HG03457 (cell line): ENCODE measurements at regions not wholly inside any gene's neighbourhood (a gene's known extent, or its start where the extent isn't known, plus 50 kb on each side); places are given as distances from the start of the nearest gene placed in this dataset.

Experiments
- ATAC-seq: cut with Tn5 transposase; IDR thresholded peaks from one replicate; pipeline ENCODE4 v1.9.1; 2021; ENCODE audit warnings: moderate number of reproducible peaks; ENCODE audit not compliant: unreplicated experiment

- no peak for ATAC-seq
These were observed 181.3 kb downstream of the ETS2 start for GRCh38 chr21:38986806-38987632.

- no peak for ATAC-seq
These were observed 180.7 kb downstream of the ETS2 start for GRCh38 chr21:38986406-38986805.

DNA sequence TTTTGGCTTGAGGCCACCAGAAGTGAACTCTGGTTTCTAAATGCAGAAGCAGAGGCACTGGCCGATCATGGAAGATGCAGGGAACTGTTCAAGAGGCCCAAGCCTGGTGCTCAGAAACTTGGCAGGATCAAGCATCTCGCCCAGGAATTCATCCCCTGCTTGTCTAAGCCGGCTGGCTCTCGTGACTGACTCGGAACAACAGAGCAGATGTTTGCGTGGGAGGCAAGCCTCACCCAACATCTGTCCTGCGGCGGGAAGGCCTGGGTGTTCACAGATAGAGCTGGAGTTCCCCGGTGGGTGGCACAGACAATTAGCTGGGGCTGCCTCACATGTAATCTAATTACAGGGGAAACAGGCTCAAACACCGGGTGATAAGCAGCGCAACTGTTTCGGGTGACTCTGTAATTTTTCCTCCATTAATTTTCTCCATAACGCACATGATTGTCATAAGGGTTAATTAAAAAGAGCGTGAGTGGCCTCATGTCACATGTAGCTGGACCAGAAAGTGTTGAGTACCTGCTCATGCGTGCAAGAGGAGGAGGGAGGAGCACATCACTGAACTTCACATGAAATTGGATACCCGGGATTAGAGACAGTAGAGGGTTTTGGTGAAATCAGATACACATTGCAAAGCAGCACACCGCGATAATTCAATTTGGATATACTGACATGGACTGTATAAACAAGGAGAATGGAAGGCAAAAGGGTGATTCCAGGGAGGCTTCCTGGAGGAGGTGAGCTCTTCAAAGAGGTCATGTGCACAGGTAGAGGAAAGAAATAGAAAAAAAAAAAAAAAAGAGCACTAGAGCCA lies 180.0 kb downstream of the ETS2 start:
- ATAC-seq = no peak

DNA sequence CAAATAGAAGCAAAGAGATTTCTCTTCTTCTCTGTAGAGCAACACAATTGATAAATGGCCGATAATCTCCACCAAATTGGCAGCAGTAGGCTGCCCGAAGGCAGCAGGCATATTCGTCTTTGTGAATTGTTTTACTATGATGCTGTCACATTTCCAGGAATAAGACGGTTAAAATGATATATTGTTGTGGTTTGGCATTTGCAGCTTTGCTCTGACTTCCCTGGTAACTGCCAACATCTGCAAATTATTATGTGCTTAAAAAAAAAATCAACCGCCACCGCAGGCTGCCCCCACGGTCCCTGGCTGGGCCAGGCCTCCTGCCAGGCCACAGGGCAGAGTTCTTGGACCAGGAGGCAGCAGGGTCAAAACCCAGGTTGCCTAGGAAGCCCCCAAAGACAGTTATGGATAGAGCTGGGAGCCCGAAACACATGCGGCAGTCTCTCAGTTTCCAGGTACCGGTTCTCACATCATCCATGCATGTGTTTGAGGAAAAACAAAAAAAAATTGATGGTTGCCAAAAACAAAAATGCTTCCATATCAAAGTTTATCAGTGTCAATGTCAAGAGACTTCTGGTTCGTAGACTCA lies 179.3 kb downstream of the ETS2 start:
- ATAC-seq = no peak

- ATAC-seq = no peak
These were observed 178.8 kb downstream of the ETS2 start for GRCh38 chr21:38984568-38984967.

GRCh38 chr21:38983560-38983959 lies 177.8 kb downstream of the ETS2 start:
- ATAC-seq = no peak

DNA sequence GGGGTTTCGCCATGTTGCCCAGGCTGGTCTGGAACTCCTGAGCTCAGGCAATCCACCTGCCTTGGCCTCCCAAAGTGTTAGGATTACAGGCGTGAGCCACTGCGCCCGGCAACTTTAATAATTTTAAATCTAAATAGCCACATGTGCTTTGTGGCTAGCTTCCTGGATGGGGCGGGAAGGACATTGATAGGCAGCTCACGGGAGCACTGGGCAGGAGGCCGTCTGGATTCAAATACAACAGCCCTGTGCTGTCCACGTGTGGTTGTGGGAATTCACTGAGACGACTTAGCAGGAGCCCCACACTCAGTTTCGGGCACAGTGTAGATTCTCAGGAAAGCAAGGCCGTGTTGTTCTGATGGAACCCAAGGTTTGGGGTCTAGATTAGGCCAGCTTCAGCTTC lies 177.1 kb downstream of the ETS2 start:
- no peak for ATAC-seq

GRCh38 chr21:38982096-38982495 lies 176.4 kb downstream of the ETS2 start:
- no peak for ATAC-seq

GRCh38 chr21:38980416-38981313 lies 174.9 kb downstream of the ETS2 start:
- ATAC-seq = no peak

GRCh38 chr21:38979271-38980121 lies 173.8 kb downstream of the ETS2 start:
- no peak for ATAC-seq

GRCh38 chr21:38976900-38977299 lies 171.2 kb downstream of the ETS2 start:
- ATAC-seq = no peak

GRCh38 chr21:38973552-38973951 lies 167.8 kb downstream of the ETS2 start:
- no peak for ATAC-seq

DNA sequence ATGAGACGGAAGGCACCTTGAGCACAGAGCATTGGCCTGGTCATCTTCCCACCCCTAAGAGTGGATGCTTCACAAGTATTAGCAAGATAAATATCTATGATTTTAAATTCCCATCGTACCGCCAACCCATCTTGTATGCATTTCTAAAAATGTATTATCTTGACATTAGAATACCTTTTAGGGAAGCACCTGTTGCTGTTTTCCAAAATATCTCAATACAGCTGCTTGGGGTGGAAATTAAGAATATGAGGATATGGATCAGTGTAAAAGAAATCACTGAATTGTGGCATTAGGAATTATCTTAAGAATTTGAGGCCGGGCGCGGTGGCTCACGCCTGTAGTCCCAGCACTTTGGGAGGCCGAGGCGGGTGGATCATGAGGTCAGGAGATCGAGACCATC lies 166.3 kb downstream of the ETS2 start:
- ATAC-seq = no peak

- no peak for ATAC-seq
These were observed 165.0 kb downstream of the ETS2 start for GRCh38 chr21:38970765-38971164.

- ATAC-seq = no peak
These were observed 163.3 kb downstream of the ETS2 start for GRCh38 chr21:38968887-38969543.

- no peak for ATAC-seq
These were observed 160.3 kb downstream of the ETS2 start for GRCh38 chr21:38965910-38966504.

GRCh38 chr21:38965241-38965640 lies 159.5 kb downstream of the ETS2 start:
- ATAC-seq = no peak

DNA sequence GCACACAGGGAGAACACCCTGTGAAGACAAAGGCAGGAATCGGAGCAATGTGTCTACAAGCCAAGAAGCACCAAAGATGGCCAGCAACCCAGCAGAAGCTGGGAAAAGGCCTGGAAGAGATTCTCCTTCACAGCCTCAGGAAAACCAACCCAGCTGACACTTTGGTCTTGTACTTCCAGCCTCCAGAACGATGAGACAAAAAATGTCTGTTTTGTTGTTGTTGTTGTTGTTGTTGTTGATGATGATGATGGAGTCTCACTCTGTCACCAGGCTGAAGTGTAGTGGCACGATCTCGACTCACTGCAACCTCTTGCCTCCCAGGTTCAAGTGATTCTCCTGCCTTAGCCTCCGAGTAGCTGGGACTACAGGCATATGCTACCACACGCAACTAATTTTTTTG lies 157.3 kb downstream of the ETS2 start:
- ATAC-seq = no peak

DNA sequence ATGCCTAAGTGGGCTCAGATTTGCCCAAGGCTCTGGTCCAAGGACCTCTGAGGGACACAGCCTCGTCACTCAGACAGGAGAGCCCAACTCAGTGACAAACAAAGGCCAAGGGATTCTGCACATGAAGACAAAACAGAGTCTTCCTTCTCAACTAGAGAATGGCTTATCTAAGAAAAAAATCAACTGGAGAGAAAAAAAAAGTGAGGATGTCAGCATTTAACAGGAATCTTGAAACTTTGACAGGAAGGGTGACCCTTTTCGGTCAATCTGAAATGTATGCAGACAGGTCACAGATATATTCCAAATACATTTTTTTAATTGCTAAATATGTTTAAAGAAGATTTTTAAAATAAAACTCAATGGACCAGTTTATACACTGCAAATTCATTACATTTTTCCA lies 154.5 kb downstream of the ETS2 start:
- ATAC-seq = no peak
